Calu3 (cell line): ENCODE measurements at regions not wholly inside any gene's neighbourhood (a gene's known extent, or its start where the extent isn't known, plus 50 kb on each side); places are given as distances from the start of the nearest gene placed in this dataset.

Experiments
- BruUV-seq: library from RNA; stranded (reverse); fragments of 400-500 nt; replicated peaks from 2 replicates; lab custom pipeline; 2021; lab: Mats Ljungman, UMichigan
- CTCF ChIA-PET: fragments of 300-600 bp; sonication (Branson Sonifier 250); formaldehyde crosslinking; loops from one replicate; lab custom pipeline; 2022; ENCODE audit warnings: antibody characterized with exemption; lab: Charles Lee
- DNase-seq: peaks from one replicate; pipeline ENCODE4 v3.0.0; 2022
- H3K27ac Mint-ChIP-seq: one replicate; pipeline ENCODE4 v1.8.0; 2022; ENCODE audit warnings: mixed read lengths; ENCODE audit not compliant: unreplicated experiment
- H3K27me3 Mint-ChIP-seq: one replicate; pipeline ENCODE4 v1.8.0; 2022; ENCODE audit warnings: mixed read lengths; ENCODE audit not compliant: unreplicated experiment
- H3K36me3 Mint-ChIP-seq: one replicate; pipeline ENCODE4 v1.8.0; 2022; ENCODE audit warnings: mild to moderate bottlenecking, moderate library complexity, mixed read lengths; ENCODE audit not compliant: insufficient read depth, unreplicated experiment
- H3K4me1 Mint-ChIP-seq: one replicate; pipeline ENCODE4 v1.8.0; 2022; ENCODE audit warnings: mild to moderate bottlenecking, low read depth, mixed read lengths; ENCODE audit not compliant: unreplicated experiment
- H3K4me3 Mint-ChIP-seq: one replicate; pipeline ENCODE4 v1.8.0; 2022; ENCODE audit warnings: mild to moderate bottlenecking, low read depth, moderate library complexity, mixed read lengths; ENCODE audit not compliant: unreplicated experiment
- H3K9me3 Mint-ChIP-seq: one replicate; pipeline ENCODE4 v1.8.0; 2022; ENCODE audit warnings: low read depth, mixed read lengths; ENCODE audit not compliant: unreplicated experiment
- intact Hi-C: fragments of 100-400 bp; cut with micrococcal nuclease; formaldehyde crosslinking; loops from one replicate; pipeline ENCODE4 v1.10.0; 2022; ENCODE audit not compliant: unreplicated experiment
- TF ChIP-seq, protein P1 (sequence below): fragments of 200-600 bp; IDR thresholded peaks from one replicate; pipeline ENCODE4 v1.8.0; 2022; ENCODE audit warnings: antibody characterized with exemption; ENCODE audit not compliant: unreplicated experiment

DNA sequence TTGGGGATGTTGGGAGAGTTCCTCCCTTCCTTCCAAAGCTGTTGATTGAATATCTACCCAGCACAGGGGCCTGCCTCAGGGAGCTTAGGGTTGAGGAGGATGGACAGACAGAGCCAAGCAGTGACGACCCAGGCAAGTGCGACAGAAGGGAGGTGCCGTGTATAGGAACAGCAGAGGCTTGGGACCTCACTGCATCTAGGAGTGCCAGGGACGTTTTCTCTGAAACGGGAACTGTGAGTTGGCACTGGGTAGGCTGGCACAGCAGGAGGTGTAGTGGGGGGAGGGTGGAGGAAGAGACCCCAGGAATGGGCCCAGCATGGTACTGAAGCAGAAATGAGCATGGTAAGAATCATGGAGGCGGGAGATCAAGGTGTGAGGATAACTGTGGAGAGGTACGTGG, 55.3 kb upstream of the MGMT start:
- CTCF ChIA-PET: no interaction called here
- intact Hi-C loops: no loop called here
- no peak overlapping the region for H3K4me3 Mint-ChIP-seq

DNA sequence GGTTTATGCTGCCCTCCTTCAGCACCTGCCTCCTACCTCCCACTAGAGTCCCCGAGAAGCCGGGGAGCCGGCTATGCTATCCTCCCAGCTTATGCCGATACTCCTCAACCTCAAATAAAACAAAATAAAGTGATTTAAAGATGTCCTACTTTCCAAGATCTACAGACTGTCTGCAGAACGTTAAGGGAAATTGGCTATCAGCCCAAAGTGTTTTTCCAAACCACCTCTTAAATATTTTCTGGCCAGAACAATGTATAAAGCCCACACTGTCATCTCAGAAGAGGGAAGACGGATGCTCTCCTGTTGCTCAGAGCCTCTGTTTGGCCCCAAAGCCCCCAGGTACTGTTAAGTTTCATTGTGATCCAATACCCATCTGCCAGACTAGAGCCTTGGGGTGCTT, 54.0 kb upstream of the MGMT start:
- Mint-ChIP-seq H3K4me1 (no peaks in the 10 kb centered on the region), H3K27ac (no peak overlapping the region), H3K9me3 (no peaks in the 10 kb centered on the region), H3K36me3 (no peaks in the 10 kb centered on the region), H3K27me3 (no peaks in the 10 kb centered on the region), H3K4me3 (no peak overlapping the region)
- intact Hi-C loops: no loop called here
- DNase-seq: no peak
- CTCF ChIA-PET: no interaction called here
- BruUV-seq: no TSS peak
- TF ChIP-seq, protein P1, sequence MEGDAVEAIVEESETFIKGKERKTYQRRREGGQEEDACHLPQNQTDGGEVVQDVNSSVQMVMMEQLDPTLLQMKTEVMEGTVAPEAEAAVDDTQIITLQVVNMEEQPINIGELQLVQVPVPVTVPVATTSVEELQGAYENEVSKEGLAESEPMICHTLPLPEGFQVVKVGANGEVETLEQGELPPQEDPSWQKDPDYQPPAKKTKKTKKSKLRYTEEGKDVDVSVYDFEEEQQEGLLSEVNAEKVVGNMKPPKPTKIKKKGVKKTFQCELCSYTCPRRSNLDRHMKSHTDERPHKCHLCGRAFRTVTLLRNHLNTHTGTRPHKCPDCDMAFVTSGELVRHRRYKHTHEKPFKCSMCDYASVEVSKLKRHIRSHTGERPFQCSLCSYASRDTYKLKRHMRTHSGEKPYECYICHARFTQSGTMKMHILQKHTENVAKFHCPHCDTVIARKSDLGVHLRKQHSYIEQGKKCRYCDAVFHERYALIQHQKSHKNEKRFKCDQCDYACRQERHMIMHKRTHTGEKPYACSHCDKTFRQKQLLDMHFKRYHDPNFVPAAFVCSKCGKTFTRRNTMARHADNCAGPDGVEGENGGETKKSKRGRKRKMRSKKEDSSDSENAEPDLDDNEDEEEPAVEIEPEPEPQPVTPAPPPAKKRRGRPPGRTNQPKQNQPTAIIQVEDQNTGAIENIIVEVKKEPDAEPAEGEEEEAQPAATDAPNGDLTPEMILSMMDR: no peak

More for the DNA sequence above, 55.3 kb upstream of the MGMT start:
- no peaks in the 10 kb centered on the region for H3K9me3 Mint-ChIP-seq
- H3K27me3 Mint-ChIP-seq: no peaks in the 10 kb centered on the region
- TF ChIP-seq, protein P1: no peak
- H3K36me3 Mint-ChIP-seq: no peaks in the 10 kb centered on the region
- no peak overlapping the region for H3K27ac Mint-ChIP-seq
- H3K4me1 Mint-ChIP-seq: no peaks in the 10 kb centered on the region
- BruUV-seq: no TSS peak
- no peak for DNase-seq

GRCh38 chr10:129415215-129416140, 51.6 kb upstream of the MGMT start:
- Mint-ChIP-seq H3K4me1 (no peaks in the 10 kb centered on the region), H3K27ac (no peak overlapping the region), H3K4me3 (no peak overlapping the region), H3K9me3 (no peaks in the 10 kb centered on the region), H3K27me3 (no peaks in the 10 kb centered on the region), H3K36me3 (no peaks in the 10 kb centered on the region)
- BruUV-seq: no TSS peak
- CTCF ChIA-PET: no interaction called here
- intact Hi-C loops: no loop called here
- DNase-seq: no peak
- TF ChIP-seq, protein P1: no peak

DNA sequence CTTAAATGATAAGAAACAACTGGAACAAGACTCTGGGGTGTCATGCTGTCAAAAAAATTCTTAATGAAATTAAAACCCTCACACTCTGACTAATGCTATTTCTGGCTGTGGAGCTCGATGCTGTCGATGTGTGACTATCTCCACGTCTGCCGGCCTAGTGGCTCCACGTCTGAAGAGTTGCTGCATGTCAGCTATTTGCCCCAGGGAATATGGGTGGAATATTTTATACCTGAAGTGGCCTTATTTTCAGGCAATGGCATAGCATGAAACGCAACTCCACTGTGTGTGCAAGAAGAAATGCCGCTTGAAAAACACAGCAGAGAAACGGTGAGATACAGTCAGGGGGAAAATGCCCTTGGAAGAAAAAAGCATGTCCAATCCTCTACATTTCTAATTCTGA, 50.9 kb upstream of the MGMT start:
- Mint-ChIP-seq H3K27ac (no peak overlapping the region), H3K4me3 (no peak overlapping the region), H3K9me3 (no peaks in the 10 kb centered on the region), H3K4me1 (no peaks in the 10 kb centered on the region), H3K27me3 (no peaks in the 10 kb centered on the region), H3K36me3 (no peaks in the 10 kb centered on the region)
- no TSS peak for BruUV-seq
- intact Hi-C loops: no loop called here
- TF ChIP-seq, protein P1: no peak
- CTCF ChIA-PET: no interaction called here
- no peak for DNase-seq
